K562 (cell line): ENCODE measurements at regions not wholly inside any gene's neighbourhood (a gene's known extent, or its start where the extent isn't known, plus 50 kb on each side); places are given as distances from the start of the nearest gene placed in this dataset.

Experiments used
- CREB3 ChIP-seq: fragments of 450-650 bp; conservative IDR thresholded peaks from 2 replicates; pipeline ENCODE4 v1.6.1; 2016; ENCODE audit warnings: missing genetic modification characterization, low read depth, mild to moderate bottlenecking, missing compliant biosample characterization, moderate library complexity
- FOXM1 ChIP-seq, 2 experiments: fragments of 450-650 bp in 1 of 2; sonication (generic) in 1 of 2; formaldehyde crosslinking in 1 of 2; IDR thresholded peaks; 2 replicates each; pipeline versions ENCODE4 v1.6.1 to v1.9.0; 2017 to 2022; ENCODE audit warnings: low read depth in 2 of 2, mild to moderate bottlenecking in 2 of 2, missing genetic modification reagents in 1 of 2, moderate library complexity in 1 of 2
- HINFP ChIP-seq: fragments of 450-650 bp; conservative IDR thresholded peaks from 2 replicates; pipeline ENCODE4 v1.6.1; 2016; ENCODE audit warnings: missing genetic modification characterization, low read depth, mild to moderate bottlenecking, control low read depth, missing compliant biosample characterization
- TAL1 ChIP-seq: fragments of 450-650 bp; IDR thresholded peaks from 2 replicates; pipeline ENCODE4 v1.6.1; 2016; ENCODE audit warnings: mild to moderate bottlenecking
- ZNF224 ChIP-seq: sonication (generic); formaldehyde crosslinking; IDR thresholded peaks from 2 replicates; pipeline ENCODE4 v1.8.0; 2022; ENCODE audit warnings: mild to moderate bottlenecking, missing genetic modification reagents
- TF ChIP-seq, protein P1 (sequence below): fragments of 450-650 bp; IDR thresholded peaks from 2 replicates; pipeline ENCODE4 v1.6.1; 2016; ENCODE audit warnings: mild to moderate bottlenecking, moderate library complexity

GRCh38 chr13:106384516-106384915 is 150.9 kb downstream of the EFNB2 start (continued):
- TF ChIP-seq, protein P1, sequence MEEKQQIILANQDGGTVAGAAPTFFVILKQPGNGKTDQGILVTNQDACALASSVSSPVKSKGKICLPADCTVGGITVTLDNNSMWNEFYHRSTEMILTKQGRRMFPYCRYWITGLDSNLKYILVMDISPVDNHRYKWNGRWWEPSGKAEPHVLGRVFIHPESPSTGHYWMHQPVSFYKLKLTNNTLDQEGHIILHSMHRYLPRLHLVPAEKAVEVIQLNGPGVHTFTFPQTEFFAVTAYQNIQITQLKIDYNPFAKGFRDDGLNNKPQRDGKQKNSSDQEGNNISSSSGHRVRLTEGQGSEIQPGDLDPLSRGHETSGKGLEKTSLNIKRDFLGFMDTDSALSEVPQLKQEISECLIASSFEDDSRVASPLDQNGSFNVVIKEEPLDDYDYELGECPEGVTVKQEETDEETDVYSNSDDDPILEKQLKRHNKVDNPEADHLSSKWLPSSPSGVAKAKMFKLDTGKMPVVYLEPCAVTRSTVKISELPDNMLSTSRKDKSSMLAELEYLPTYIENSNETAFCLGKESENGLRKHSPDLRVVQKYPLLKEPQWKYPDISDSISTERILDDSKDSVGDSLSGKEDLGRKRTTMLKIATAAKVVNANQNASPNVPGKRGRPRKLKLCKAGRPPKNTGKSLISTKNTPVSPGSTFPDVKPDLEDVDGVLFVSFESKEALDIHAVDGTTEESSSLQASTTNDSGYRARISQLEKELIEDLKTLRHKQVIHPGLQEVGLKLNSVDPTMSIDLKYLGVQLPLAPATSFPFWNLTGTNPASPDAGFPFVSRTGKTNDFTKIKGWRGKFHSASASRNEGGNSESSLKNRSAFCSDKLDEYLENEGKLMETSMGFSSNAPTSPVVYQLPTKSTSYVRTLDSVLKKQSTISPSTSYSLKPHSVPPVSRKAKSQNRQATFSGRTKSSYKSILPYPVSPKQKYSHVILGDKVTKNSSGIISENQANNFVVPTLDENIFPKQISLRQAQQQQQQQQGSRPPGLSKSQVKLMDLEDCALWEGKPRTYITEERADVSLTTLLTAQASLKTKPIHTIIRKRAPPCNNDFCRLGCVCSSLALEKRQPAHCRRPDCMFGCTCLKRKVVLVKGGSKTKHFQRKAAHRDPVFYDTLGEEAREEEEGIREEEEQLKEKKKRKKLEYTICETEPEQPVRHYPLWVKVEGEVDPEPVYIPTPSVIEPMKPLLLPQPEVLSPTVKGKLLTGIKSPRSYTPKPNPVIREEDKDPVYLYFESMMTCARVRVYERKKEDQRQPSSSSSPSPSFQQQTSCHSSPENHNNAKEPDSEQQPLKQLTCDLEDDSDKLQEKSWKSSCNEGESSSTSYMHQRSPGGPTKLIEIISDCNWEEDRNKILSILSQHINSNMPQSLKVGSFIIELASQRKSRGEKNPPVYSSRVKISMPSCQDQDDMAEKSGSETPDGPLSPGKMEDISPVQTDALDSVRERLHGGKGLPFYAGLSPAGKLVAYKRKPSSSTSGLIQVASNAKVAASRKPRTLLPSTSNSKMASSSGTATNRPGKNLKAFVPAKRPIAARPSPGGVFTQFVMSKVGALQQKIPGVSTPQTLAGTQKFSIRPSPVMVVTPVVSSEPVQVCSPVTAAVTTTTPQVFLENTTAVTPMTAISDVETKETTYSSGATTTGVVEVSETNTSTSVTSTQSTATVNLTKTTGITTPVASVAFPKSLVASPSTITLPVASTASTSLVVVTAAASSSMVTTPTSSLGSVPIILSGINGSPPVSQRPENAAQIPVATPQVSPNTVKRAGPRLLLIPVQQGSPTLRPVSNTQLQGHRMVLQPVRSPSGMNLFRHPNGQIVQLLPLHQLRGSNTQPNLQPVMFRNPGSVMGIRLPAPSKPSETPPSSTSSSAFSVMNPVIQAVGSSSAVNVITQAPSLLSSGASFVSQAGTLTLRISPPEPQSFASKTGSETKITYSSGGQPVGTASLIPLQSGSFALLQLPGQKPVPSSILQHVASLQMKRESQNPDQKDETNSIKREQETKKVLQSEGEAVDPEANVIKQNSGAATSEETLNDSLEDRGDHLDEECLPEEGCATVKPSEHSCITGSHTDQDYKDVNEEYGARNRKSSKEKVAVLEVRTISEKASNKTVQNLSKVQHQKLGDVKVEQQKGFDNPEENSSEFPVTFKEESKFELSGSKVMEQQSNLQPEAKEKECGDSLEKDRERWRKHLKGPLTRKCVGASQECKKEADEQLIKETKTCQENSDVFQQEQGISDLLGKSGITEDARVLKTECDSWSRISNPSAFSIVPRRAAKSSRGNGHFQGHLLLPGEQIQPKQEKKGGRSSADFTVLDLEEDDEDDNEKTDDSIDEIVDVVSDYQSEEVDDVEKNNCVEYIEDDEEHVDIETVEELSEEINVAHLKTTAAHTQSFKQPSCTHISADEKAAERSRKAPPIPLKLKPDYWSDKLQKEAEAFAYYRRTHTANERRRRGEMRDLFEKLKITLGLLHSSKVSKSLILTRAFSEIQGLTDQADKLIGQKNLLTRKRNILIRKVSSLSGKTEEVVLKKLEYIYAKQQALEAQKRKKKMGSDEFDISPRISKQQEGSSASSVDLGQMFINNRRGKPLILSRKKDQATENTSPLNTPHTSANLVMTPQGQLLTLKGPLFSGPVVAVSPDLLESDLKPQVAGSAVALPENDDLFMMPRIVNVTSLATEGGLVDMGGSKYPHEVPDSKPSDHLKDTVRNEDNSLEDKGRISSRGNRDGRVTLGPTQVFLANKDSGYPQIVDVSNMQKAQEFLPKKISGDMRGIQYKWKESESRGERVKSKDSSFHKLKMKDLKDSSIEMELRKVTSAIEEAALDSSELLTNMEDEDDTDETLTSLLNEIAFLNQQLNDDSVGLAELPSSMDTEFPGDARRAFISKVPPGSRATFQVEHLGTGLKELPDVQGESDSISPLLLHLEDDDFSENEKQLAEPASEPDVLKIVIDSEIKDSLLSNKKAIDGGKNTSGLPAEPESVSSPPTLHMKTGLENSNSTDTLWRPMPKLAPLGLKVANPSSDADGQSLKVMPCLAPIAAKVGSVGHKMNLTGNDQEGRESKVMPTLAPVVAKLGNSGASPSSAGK: no peak
- TF ChIP-seq HINFP (tag): no peak
- no peak for TF ChIP-seq CREB3 (tag)
- no peak for TF ChIP-seq FOXM1 (IDR thresholded peaks at IDR 0.05; ENCODE audit: low read depth)
- TF ChIP-seq FOXM1 (CRISPR knock-in tag; IDR thresholded peaks at IDR 0.05; ENCODE audit: low read depth): no peak
- no peak for TF ChIP-seq TAL1
- no peak for TF ChIP-seq ZNF224
